Skeletal muscle cell (primary cell): ENCODE measurements at regions not wholly inside any gene's neighbourhood (a gene's known extent, or its start where the extent isn't known, plus 50 kb on each side); places are given as distances from the start of the nearest gene placed in this dataset.
A peak's percentile ranks its signal among the peaks of the same experiment; 100 is the strongest.
"Not testable (repeated sequence)": the region's sequence is repeated elsewhere in the genome, so short reads cannot be mapped to it uniquely, and the experiment has no call there.

Experiments used
- DNase-seq: peaks from one replicate; pipeline ENCODE4 v3.0.0-alpha.2; 2010; ENCODE audit warnings: low read depth
- H3K4me3 ChIP-seq: 2 replicates; pipeline ENCODE4 v1.5.1; 2011; ENCODE audit warnings: low read depth, mild to moderate bottlenecking, control low read depth, low read length, moderate library complexity

DNA sequence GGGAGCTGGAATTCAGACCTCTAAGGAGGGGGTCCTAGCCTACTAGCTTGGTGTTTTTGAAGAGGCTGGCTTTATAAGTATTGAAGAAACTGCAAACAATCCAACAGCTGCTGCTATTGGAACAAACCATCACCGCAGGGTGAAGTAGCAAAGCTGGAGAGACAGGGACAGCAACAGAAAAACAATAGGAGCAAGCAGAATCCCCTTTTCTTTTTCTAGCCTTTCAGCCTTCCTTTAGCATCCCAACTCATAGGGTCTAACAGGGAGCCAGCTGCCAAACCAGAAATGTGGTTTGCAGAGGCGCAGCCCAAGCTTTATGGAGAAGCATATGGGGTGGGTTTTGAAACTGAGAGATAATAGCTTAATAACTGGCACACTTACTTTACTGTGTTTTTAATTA is 106.2 kb upstream of the CHMP2B start:
- no peak overlapping the region for H3K4me3 ChIP-seq
- peak; percentile 21 for DNase-seq

DNA sequence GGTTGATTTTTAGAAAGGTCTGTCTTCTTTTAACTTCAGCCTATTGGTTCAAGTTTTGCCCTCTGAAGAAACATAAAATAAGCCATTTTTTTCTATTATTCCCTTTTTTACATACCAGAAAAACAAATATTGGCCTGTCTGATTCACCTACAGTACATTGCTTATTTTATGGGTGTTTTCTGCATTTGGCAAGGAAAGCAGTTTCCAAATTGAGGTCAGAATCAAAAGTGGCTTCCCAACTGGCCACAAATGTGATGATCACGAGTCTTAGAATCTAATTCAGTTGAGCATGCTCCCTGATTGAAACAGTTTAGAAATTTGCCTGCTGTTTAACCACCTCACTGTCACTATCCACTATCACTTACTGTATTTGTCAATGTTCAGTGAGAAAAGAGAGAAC is 106.9 kb upstream of the CHMP2B start:
- no peak for DNase-seq
- no peak overlapping the region for H3K4me3 ChIP-seq

DNA sequence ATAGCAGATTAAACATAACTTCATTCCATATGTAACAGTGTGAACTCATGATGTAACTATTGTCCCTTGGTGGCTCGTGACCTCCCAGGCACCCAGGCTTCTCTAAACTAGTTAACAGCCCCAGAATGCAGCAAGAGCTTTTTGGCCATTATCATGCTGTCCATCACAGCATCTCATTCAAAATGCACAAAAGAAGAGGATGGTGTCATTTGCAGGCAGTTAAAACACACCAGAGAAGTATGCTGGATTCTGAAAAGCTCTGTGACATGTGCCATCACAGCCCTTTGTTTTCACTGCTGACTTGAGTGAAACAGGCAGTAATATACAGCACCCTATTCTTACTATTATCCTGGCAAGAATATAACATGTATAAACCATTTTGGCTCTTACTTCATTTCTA is 117.6 kb upstream of the CHMP2B start:
- no peak for DNase-seq
- H3K4me3 ChIP-seq, result no peak overlapping the region

DNA sequence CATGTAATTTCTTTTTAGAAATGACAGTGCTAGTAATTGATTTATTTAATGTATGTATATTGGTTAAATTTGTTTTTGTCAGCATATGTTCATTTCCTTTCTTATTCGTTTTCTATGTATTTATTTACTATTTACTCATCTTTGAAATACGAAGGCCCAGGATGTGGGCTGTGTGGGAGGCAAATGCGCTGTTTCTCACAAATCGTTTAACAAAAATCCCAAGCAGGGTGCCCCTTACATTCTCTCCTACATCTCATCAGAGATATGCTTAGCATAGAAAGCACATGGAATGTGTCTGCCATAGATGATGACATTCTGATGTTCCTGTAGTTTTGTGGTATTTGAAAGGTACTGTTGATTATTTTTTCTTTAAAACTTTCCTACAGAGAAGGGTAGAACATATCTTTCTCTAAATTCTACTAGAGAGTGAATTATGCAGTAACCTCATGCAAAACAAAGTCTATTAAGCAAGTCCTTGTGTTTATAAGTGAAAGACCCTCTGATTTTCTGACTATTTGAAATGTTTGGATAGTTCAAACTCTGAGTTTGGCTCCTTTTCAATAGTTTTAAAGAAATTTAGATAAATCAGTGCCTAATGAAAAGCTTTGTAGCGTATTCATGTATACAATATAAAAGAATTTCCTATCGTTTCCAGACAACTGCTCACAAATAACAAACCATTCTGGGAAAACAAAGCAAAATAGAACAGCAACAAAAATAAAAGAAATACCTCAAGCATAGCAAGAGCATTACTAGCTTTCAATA is 111.1 kb upstream of the VGLL3 start:
- DNase-seq, result no peak
- H3K4me3 ChIP-seq, result no peak overlapping the region

DNA sequence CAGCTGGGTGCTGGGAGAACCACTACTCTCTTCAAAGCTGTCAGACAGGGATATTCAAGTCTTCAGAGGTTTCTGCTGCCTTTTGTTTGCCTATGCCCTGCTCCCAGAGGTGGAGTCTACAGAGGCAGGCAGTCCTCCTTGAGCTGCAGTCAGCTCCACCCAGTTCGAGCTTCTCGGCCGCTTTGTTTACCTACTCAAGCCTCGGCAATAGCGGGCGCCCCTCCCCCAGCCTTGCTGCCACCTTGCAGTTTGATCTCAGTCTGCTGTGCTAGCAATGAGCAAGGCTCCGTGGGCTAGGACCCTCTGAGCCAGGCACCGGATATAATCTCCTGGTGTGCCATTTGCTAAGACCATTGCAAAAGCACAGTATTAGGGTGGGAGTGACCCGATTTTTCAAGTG is 106.8 kb upstream of the VGLL3 start:
- DNase-seq, H3K4me3 ChIP-seq: not testable (repeated sequence)

DNA sequence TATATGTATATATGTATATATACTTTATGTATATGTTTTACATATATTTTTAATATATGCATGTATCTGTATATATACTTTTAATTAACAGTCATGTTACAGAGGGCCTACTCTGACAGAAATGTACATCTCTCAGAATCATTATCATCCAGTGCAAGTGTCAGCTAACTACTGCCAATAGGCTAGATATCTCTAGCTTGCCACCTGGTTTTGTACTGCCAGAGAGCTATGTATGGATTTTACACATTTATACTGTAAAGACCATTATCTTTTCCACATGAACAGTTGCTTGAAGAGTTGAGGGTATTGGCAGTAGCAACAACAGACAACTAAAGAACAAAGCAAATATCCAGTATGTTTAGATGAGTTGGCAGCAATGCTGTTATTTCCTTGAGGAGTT is 99.7 kb upstream of the VGLL3 start:
- DNase-seq, result no peak
- H3K4me3 ChIP-seq, result no peak overlapping the region

DNA sequence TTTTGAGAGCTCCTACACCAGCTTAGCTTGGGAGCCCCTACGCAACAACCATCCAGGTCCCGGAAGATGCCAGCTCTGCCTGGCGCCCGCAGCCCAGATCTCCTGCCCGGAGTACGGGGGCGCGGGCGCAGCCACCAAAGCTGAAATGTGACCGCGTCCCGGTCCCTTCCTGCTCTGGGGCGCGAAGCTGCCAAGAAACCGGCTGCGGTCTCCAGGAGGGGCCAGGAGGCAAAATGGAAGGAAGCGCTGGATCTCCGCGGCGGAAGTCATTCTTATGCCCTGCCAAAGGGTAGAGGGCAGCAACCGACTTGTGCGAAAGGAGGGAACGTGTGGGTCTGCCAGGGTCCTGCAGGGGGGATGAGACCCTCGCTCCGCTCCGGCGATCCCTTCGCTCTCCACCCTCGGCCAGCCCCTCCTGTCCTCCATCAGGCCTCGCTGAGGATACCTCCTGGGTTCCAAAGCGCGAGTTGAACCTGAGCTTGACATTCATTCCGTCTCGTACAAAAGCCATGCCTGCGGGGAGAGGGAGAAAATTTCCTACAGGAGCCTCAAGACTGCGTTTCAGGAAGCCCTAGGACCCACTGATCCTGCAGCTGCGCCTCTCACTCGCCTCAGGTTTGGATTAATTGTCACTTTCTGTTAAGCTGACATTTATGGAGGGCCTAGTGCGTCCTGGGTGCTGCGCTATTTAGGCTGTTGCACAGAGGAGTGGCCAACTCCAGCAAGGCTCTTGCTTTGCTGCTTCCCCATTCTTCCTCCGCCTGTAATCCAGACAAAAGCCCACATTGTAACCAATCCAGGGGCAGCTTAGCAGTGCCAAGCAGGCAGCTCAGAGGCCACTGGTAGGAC is 98.3 kb upstream of the VGLL3 start:
- H3K4me3 ChIP-seq, result peak overlapping the region; percentile 52
- DNase-seq, result peak; percentile 46

DNA sequence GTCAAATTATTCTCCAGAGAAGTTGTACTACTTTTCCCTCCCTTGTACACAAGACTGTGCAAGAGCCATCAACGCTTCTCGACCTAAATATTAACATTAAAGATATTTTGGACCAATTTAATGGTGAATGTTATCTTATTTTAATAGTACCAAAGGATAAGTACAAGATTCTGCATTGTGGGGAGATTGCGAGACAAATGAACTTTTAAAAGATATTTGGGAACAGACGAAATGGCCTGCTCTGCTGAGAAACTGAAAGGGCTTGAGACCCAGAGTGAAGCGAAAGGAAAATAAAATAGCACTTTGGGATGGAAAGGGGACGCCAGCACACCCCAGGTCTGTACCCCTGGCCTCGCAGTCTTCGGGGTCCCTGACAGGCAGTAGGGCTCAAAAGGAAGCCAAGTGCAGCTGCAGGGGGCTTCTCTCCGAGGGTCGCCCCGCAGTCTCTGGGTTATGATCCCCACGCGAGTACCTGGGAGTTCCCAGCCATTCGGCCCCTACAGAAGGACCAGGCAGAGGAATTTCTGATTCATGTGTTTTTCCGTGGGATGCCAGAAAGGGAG is 97.6 kb upstream of the VGLL3 start:
- peak overlapping the region; percentile 52 for H3K4me3 ChIP-seq
- no peak for DNase-seq

DNA sequence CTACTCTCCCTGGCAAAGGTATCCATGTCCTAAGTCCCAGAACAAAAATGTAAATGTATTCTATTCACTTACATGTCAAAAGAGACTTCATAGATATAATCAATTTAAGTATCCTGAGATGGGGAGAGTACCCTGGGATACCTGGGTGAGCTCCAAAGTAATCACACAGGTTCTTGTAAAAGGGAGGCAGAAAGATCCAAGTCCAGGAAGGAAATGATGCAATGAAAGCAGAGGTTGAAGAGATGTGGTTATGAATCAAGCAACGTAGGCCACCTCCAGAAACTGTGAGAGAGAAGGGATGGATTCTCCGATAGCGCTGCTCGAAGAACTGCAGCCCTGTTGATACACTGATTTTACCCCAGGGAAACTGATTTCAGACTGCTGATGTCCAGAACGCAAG is 93.9 kb upstream of the VGLL3 start:
- DNase-seq, result no peak
- no peak overlapping the region for H3K4me3 ChIP-seq

DNA sequence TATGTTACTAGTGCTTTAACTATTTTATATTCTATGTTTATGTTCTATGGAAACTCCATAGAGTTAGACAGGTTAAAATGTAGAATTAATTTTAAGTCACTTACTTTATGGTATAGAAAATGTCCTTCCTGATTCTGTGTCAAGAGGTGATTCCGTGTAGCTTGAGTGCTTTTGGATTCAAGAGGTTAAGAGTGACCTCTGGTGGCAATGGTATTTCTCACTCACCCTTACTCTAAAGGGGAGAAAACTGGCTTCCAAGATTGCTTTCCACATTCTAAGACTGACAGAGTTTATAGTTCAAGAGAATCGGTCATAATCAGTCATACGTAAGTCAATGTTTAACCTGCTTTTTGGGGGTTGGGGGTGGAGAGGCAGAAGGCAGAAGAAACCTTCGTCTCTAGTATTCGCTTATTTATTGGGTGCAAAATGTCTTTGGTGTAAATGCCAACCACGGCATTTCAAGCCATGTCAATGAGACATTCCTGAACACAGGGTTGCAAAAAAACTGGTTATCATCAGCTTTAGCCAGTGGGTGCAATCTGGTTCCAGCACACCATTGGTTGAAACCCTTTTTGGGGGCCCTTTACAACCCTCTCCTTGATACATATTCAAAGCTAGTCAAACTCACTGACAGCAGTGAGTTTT is 92.0 kb upstream of the VGLL3 start:
- H3K4me3 ChIP-seq, result no peak overlapping the region
- DNase-seq, result peak; percentile 38

DNA sequence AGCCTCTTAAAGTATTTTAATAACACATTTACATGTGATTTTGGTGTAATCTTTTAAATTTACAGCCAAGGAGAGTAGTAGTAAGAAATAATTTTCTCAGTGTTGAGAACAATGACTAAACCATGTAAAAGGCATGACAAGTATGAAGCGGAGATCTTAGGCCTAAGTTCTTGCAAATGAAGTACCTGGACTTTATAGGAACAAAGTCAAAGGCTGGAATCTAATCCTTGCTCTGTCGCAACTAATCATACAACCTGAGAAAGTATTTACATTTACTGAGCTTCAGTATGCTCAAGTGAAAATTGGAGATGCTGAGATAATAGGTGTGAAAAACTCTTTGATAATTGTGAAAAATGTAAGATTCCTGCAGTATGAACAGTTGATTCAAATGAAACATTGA is 86.4 kb upstream of the VGLL3 start:
- DNase-seq, result no peak

DNA sequence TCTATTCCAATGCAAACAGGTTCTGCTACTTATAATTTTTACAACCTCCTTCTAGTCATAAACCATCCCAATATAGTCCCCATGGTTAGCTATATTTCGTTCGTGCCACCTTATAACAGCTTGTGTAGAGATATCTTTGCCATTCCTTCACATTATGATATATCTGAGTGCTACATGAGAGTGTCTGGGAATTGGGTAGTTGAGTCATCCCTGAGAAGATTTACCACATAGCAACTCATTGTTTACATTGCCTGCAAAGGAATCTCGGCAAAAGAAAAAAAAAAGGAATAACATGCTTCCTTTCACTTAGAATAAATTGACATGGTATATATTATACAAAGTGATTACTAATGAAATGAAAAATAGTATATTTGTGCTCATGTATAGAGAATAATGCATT is 86.0 kb upstream of the VGLL3 start:
- H3K4me3 ChIP-seq, result no peak overlapping the region
- peak; percentile 58 for DNase-seq

More for the DNA sequence above, 86.4 kb upstream of the VGLL3 start:
- no peak overlapping the region for H3K4me3 ChIP-seq

DNA sequence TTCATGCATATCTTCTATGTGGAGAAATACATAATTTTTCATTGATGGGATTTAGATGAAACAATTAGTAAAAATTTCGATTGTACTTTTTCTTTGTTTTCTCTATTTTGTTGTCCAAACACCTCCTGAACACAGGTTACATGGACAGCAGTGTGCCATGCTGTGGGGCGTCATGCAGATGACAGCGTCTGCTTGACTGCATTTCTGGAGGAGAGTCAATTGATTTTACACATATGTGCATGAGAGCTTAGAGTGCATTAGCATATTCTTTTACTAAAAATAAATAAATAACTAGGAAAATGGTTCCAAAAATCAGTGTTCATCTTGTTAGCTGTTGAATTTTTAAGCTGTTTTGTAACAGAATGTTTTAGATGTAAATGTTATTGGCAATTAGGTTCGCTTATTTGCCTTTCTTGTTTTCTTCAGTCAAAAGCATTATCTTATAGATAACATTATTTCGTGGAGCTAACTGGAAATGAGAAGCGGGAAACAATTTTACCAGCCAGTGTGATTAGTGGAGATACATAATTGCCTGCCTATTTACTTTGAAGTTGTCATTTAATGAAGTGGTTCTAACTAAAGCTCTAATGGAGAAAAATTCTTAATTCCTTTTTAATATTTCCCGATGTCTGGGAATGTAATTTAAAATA is 82.7 kb upstream of the VGLL3 start:
- DNase-seq, result no peak
- H3K4me3 ChIP-seq, result no peak overlapping the region

DNA sequence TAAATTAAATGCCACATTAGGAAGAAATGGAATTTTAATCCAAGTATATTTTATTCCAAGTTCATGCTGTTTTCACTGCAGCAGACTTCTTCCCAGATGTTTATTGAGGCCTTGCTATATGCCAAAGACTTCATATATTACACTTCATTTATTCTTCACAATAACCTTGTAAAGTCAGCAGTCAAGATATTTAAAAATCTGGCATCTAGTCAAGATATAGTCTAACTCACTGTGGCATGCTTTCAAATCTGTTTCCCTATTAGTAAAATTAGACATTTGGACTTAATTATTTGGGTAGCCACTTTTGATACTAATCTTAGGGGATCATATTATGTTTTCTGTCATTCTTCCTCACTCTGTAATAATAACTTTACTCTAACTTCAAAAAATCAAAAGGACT is 81.5 kb upstream of the VGLL3 start:
- H3K4me3 ChIP-seq, result no peak overlapping the region
- DNase-seq, result no peak

DNA sequence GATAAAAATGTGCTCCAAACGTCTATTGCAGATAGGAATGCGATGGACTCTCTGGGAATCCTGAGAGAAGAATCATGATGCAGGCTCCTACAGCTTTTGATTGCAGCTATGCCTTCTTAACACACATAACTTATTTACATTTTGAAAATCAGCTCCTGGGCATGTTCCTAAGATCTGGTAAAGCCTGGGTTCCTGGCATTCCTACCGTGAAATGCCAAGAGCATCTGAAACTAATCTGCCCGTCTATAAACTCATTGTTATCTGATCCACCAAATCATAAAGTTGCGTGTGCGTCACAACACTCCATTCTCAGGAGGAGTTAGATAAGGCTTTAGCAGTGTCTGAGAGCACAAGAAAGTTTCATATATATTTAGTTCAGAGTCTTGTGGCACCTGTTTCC is 79.0 kb upstream of the VGLL3 start:
- no peak overlapping the region for H3K4me3 ChIP-seq
- DNase-seq, result no peak

DNA sequence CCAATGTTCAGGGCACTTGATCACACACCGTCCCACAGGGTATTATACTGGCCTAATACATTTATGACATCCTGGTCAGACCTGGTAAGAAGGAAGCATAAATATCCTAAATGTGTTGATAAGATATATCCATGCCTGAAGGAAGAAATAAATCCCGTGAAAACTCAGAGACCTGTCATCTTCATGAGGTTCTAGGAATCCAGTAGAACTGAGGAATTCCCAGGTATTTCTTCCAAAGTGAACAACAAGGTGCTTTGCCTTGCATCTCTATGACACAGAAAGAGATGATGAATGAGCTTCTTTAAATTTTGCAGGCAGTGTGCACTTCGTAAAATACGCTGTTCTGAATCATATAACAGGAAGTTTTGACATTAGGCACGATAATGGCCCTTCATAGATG is 78.1 kb upstream of the VGLL3 start:
- DNase-seq, result no peak
- H3K4me3 ChIP-seq, result no peak overlapping the region

DNA sequence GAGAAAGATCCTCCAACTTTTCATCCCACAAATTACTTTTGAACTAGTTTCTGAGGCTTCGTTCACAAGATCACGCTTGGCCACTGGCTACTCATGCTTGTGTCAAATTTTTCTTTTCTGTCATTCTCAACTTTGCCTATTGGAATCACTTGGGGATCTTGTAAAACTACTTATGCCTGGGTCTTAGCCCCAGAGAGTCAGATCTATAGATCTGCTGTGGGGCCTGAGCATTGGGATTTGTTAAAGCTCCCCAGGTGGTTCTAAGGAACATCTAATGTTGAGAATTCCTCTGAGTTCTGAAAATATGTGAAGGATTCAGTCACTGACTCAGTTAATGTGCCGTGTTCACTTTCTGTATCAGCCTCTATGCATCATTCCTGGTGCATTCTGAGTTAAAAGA is 71.7 kb upstream of the VGLL3 start:
- DNase-seq, result no peak
- H3K4me3 ChIP-seq, result no peak overlapping the region

DNA sequence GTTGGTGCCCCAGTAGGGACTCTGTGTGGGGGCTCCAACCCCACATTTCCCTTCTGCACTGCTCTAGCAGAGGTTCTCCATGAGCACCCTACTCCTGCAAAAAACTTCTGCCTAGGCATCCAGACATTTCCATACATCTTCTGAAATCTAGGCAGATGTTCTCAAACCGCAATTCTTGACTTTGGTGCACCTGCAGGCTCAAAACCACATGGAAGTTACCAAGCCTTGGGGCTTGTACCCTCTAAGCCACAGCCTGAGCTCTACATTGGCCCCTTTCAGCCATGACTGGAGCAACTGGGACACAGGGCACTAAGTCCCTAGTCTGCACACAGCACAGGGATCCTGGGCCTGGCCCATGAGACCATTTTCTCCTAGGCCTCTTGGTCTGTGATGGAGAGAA is 66.5 kb upstream of the VGLL3 start:
- no peak overlapping the region for H3K4me3 ChIP-seq
- DNase-seq, result no peak

DNA sequence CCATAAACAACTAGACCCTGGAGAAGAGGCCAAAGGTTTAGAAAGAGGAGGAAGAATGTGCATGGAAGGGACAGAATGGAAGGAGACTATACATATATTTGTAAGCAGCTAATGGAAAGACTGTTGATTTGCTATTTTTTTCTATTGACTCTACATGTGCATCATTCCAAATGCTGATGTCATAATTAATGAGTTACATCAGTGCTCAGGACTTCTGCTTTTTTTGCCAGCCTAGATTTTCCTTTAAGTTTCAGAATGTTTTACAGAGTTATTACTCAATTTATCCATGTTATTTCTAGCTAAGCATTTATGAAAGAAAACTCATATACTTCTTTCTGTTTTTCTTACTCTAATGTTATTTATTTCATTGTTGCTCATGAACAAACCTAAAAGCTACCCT is 62.6 kb upstream of the VGLL3 start:
- no peak overlapping the region for H3K4me3 ChIP-seq
- DNase-seq, result no peak
